Transverse colon (tissue), 4 donors: ENCODE measurements at regions not wholly inside any gene's neighbourhood (a gene's known extent, or its start where the extent isn't known, plus 50 kb on each side); places are given as distances from the start of the nearest gene placed in this dataset.

Source experiments
- DNase-seq: peaks from one replicate; pipeline ENCODE4 v3.0.0-alpha.2; 2019
- H3K27ac ChIP-seq, 4 donors: fragments of 200-600 bp; sonication (generic); 2 replicates each; pipeline ENCODE4 v1.5.1; 2016 to 2018; ENCODE audit warnings: inconsistent platforms in 4 of 4
- H3K27me3 ChIP-seq: fragments of 200-600 bp; sonication (generic); 2 replicates; pipeline ENCODE4 v1.5.1; 2017; ENCODE audit warnings: inconsistent platforms
- H3K36me3 ChIP-seq, 4 donors: fragments of 200-600 bp; sonication (generic); 2 replicates each; pipeline ENCODE4 v1.5.1; 2017 to 2019; ENCODE audit warnings: inconsistent platforms in 4 of 4
- H3K4me1 ChIP-seq, 4 donors: fragments of 200-600 bp; sonication (generic); 2 replicates each; pipeline ENCODE4 v1.5.1; 2017 to 2020; ENCODE audit warnings: inconsistent platforms in 4 of 4
- H3K4me3 ChIP-seq, 4 donors: fragments of 200-600 bp; sonication (generic); 1 replicate in 1 of 4; 2 replicates in 3 of 4; pipeline versions ENCODE4 v1.5.1 to v1.6.1; 2017 to 2019; ENCODE audit warnings: inconsistent platforms in 4 of 4
- H3K9me3 ChIP-seq, 2 donors: fragments of 200-600 bp; sonication (generic); 2 replicates each; pipeline ENCODE4 v1.5.1; 2017 to 2019; ENCODE audit warnings: inconsistent platforms in 2 of 2
- CTCF ChIP-seq, 5 experiments: fragments of 200-600 bp in 3 of 5; fragments of 450-650 bp in 2 of 5; sonication (generic) in 3 of 5; IDR thresholded peaks; 1 replicate in 2 of 5; 2 replicates in 3 of 5; pipeline ENCODE4 v1.5.1; 2016 to 2017; ENCODE audit warnings: antibody characterized with exemption in 5 of 5, inconsistent platforms in 3 of 5, mild to moderate bottlenecking in 2 of 5, moderate library complexity in 1 of 5
- EP300 ChIP-seq: sonication (generic); formaldehyde crosslinking; IDR thresholded peaks from one replicate; pipeline ENCODE4 v1.6.1; 2017; ENCODE audit warnings: antibody characterized with exemption, low read depth
- POLR2A ChIP-seq: fragments of 450-650 bp; IDR thresholded peaks from one replicate; pipeline ENCODE4 v1.6.1; 2016; ENCODE audit warnings: antibody characterized with exemption, mild to moderate bottlenecking, moderate library complexity
- POLR2AphosphoS5 ChIP-seq, 3 donors: sonication (generic); formaldehyde crosslinking; IDR thresholded peaks; one replicate each; pipeline ENCODE4 v1.6.1; 2016; ENCODE audit warnings: antibody characterized with exemption in 3 of 3
- WGBS, 2 donors: methylation state at CpG; one replicate each; pipeline ENCODE4 v1.1.5; 2018; ENCODE audit warnings: low coverage in 1 of 2; 5-methylcytosine and 5-hydroxymethylcytosine counted together
- in situ Hi-C, 4 donors: fragments of 200-750 bp; cut with MboI; loops; one replicate each; pipeline versions ENCODE4 v1.15.0 to v1.15.1; 2017; ENCODE audit warnings: low sequenced_read_pairs in 3 of 4, low pct_ligation_motif_present in 1 of 4, low pct_unique_long_range_greater_than_20kb in 1 of 4
- intact Hi-C: fragments of 100-400 bp; cut with DNase I; formaldehyde crosslinking; loops from one replicate; pipeline ENCODE4 v1.15.1; 2023; ENCODE audit warnings: low total_unique reads

- TF ChIP-seq EP300 (no peak), POLR2A (no peak), POLR2AphosphoS5 (IDR thresholded peaks at IDR 0.05) (no peak), CTCF (IDR thresholded peaks at IDR 0.05) (no peak)
- H3K9me3 ChIP-seq = no peaks in the 10 kb centered on the region
- no peaks in the 10 kb centered on the region for H3K36me3 ChIP-seq
- no peak overlapping the region for H3K27ac ChIP-seq
- intact Hi-C loops = no loop called here
- in situ Hi-C loops = no loop called here
- H3K4me1 ChIP-seq = peaks cover 0 to 3% (median 0%) of the 10 kb centered on the region in 4 donors
- no peak for DNase-seq
- H3K4me3 ChIP-seq = no peak overlapping the region
- no peaks in the 10 kb centered on the region for H3K27me3 ChIP-seq
Observed at GRCh38 chr12:71223139-71223538, 65.3 kb upstream of the TSPAN8 start.

- H3K27ac ChIP-seq = no peak overlapping the region
- peaks cover 0 to 8% (median under 1%) of the 10 kb centered on the region in 4 donors for H3K4me1 ChIP-seq
- WGBS, 2 donors = 74 to 84% methylated on average over 4 of the region's 4 CpGs
- TF ChIP-seq EP300 (no peak), CTCF (IDR thresholded peaks at IDR 0.05) (no peak), POLR2AphosphoS5 (IDR thresholded peaks at IDR 0.05) (no peak), POLR2A (no peak)
- H3K4me3 ChIP-seq = no peak overlapping the region
- no peak for DNase-seq
- H3K36me3 ChIP-seq = no peaks in the 10 kb centered on the region
- intact Hi-C loops (no loop called here), in situ Hi-C loops (no loop called here)
- no peaks in the 10 kb centered on the region for H3K27me3 ChIP-seq
- no peaks in the 10 kb centered on the region for H3K9me3 ChIP-seq
Observed at GRCh38 chr12:71222436-71222835, 64.6 kb upstream of the TSPAN8 start.

- DNase-seq = no peak
- H3K4me1 ChIP-seq = peaks cover 0 to 26% (median 13%) of the 10 kb centered on the region in 4 donors
- intact Hi-C loops = no loop called here
- no peak for TF ChIP-seq EP300
- no peak for TF ChIP-seq CTCF (IDR thresholded peaks at IDR 0.05)
- TF ChIP-seq POLR2AphosphoS5 (IDR thresholded peaks at IDR 0.05) = no peak
- no peak for TF ChIP-seq POLR2A
- no peaks in the 10 kb centered on the region for H3K27me3 ChIP-seq
- WGBS, 2 donors = 58 to 67% methylated on average over 3 of the region's 3 CpGs
- in situ Hi-C loops = no loop called here
- no peaks in the 10 kb centered on the region for H3K9me3 ChIP-seq
- no peak overlapping the region for H3K27ac ChIP-seq
- H3K4me3 ChIP-seq = no peak overlapping the region
- no peaks in the 10 kb centered on the region for H3K36me3 ChIP-seq
Observed at GRCh38 chr12:71220260-71220659, 62.5 kb upstream of the TSPAN8 start.

- no peak overlapping the region for H3K27ac ChIP-seq
- peaks cover 0 to 34% (median 18%) of the 10 kb centered on the region in 4 donors for H3K4me1 ChIP-seq
- H3K4me3 ChIP-seq = no peak overlapping the region
- no peak for DNase-seq
- no peaks in the 10 kb centered on the region for H3K36me3 ChIP-seq
- in situ Hi-C loops (no loop called here), intact Hi-C loops (no loop called here)
- H3K27me3 ChIP-seq = no peaks in the 10 kb centered on the region
- WGBS, 2 donors = 84% methylated on average over 3 of the region's 3 CpGs
- TF ChIP-seq EP300 (no peak), POLR2A (no peak), CTCF (IDR thresholded peaks at IDR 0.05) (no peak), POLR2AphosphoS5 (IDR thresholded peaks at IDR 0.05) (no peak)
- H3K9me3 ChIP-seq = no peaks in the 10 kb centered on the region
Observed at GRCh38 chr12:71219224-71219623, 61.4 kb upstream of the TSPAN8 start.
